HAP-1 (cell line): ENCODE measurements at regions not wholly inside any gene's neighbourhood (a gene's known extent, or its start where the extent isn't known, plus 50 kb on each side); places are given as distances from the start of the nearest gene placed in this dataset.

Experiments used
- DNase-seq, 2 experiments: peaks; one replicate each; pipeline ENCODE4 v3.0.0-alpha.2; 2016 to 2020; ENCODE audit warnings: low spot score in 2 of 2
- H3K27me3 ChIP-seq: fragments of 250-450 bp; sonication (Bioruptor Pico); 2 replicates; pipeline ENCODE4 v1.5.1; 2020; ENCODE audit warnings: low read depth, mild to moderate bottlenecking, moderate library complexity
- H3K36me3 ChIP-seq: fragments of 250-450 bp; sonication (Bioruptor Pico); replicated peaks from 2 replicates; pipeline ENCODE4 v1.5.1; 2020; ENCODE audit warnings: mild to moderate bottlenecking
- H3K4me1 ChIP-seq: fragments of 250-450 bp; sonication (Bioruptor Pico); 2 replicates; pipeline ENCODE4 v1.5.1; 2020; ENCODE audit warnings: mild to moderate bottlenecking
- H3K4me3 ChIP-seq: fragments of 250-450 bp; sonication (Bioruptor Pico); 2 replicates; pipeline ENCODE4 v1.5.1; 2020; ENCODE audit warnings: mild to moderate bottlenecking, moderate library complexity
- H3K9me3 ChIP-seq: fragments of 250-450 bp; sonication (Bioruptor Pico); 2 replicates; pipeline ENCODE4 v1.5.1; 2020; ENCODE audit warnings: mild to moderate bottlenecking, moderate library complexity
- in situ Hi-C: fragments of 300-500 bp; cut with MboI; formaldehyde crosslinking; loops from 3 replicates; pipeline ENCODE4 v1.14.3; 2020; ENCODE audit warnings: low sequenced_read_pairs, inconsistent platforms, mixed read lengths

DNA sequence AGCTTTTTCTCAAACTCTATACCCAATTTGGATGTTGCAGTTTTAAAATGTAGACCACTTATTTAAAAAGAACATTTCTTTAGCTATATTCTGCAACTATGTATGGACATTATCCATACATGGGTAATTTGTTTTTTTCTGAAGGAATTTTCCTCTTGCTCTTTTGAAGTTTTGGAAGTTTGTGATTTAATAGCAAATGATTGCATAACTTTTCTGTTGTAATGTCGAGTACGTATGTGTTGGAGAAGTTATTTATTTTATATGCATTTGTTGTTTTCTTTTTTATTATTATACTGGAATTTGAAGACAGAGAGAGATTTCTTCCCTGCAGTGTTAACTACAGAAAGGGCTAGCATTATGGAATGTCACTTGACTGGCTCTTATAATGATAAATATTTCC is 207.7 kb upstream of the FANCL start:
- Histone ChIP-seq H3K9me3 (no peaks in the 10 kb centered on the region), H3K4me1 (peaks cover 3% of the 10 kb centered on the region; the same call in 1 of the 2 replicates), H3K4me3 (no peak overlapping the region), H3K36me3 (no peaks in the 10 kb centered on the region), H3K27me3 (no peaks in the 10 kb centered on the region)
- DNase-seq, result no peak
- in situ Hi-C loops, result no loop called here

- in situ Hi-C loops, result no loop called here
These were observed 207.0 kb upstream of the FANCL start for GRCh38 chr2:58448065-58448507.

GRCh38 chr2:58447586-58447985 is 206.5 kb upstream of the FANCL start:
- DNase-seq, result no peak
- no peaks in the 10 kb centered on the region for H3K36me3 ChIP-seq
- no peak overlapping the region for H3K4me3 ChIP-seq
- H3K4me1 ChIP-seq, result peaks cover 3% of the 10 kb centered on the region; the same call in 1 of the 2 replicates
- no peaks in the 10 kb centered on the region for H3K27me3 ChIP-seq
- H3K9me3 ChIP-seq, result no peaks in the 10 kb centered on the region
- in situ Hi-C loops, result no loop called here

More at GRCh38 chr2:58448065-58448507, 207.0 kb upstream of the FANCL start:
- Histone ChIP-seq H3K9me3 (no peaks in the 10 kb centered on the region), H3K4me3 (no peak overlapping the region), H3K36me3 (no peaks in the 10 kb centered on the region), H3K27me3 (no peaks in the 10 kb centered on the region), H3K4me1 (peaks cover 3% of the 10 kb centered on the region; the same call in 1 of the 2 replicates)
- peak; percentile 51 to 73 for DNase-seq

DNA sequence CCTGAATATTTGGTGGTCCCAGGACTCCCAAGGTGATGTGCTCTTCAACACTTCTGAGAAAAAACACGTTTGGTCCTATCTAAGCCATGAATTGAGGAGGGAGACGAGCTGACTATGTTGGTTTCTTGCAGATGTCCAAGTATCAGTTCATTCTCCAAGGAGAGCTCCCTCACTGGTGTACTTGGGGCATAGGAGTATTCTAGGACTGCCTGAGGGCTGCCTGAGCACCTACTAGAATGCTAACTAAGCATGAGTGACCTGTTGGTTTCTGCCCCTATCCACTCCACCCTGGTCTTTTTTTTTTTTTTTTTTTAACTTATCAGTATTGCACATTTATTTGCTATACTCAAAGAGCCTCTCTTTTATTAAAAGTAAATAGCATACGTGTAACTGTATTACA is 200.5 kb upstream of the FANCL start:
- in situ Hi-C loops, result no loop called here
- H3K36me3 ChIP-seq, result no peaks in the 10 kb centered on the region
- no peak for DNase-seq
- no peaks in the 10 kb centered on the region for H3K4me1 ChIP-seq
- H3K4me3 ChIP-seq, result no peak overlapping the region
- no peaks in the 10 kb centered on the region for H3K27me3 ChIP-seq
- no peaks in the 10 kb centered on the region for H3K9me3 ChIP-seq

GRCh38 chr2:58436872-58437271 is 195.7 kb upstream of the FANCL start:
- no peaks in the 10 kb centered on the region for H3K4me1 ChIP-seq
- H3K9me3 ChIP-seq, result no peaks in the 10 kb centered on the region
- no peak for DNase-seq
- in situ Hi-C loops, result no loop called here
- H3K36me3 ChIP-seq, result no peaks in the 10 kb centered on the region
- H3K4me3 ChIP-seq, result no peak overlapping the region
- no peaks in the 10 kb centered on the region for H3K27me3 ChIP-seq

DNA sequence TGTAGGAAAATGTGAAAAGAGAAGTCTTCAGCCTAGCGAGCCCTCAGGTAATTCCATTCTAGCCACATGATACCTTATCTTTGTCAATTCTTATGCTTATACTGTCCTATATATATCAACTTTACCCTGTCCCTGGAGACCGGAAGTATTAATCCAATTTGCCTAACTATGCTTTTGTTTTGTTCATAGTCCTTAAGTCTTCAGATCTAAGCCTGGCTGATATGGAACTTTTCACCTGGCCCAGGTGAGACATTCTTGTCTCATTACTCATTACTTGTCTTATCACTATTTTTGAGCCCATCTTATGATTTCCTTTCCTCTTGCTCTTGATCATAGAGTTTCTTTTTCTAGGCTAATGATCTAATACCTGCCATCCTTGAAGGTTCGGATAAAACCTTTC is 194.1 kb upstream of the FANCL start:
- no peaks in the 10 kb centered on the region for H3K36me3 ChIP-seq
- in situ Hi-C loops, result no loop called here

GRCh38 chr2:58434692-58435091 is 193.6 kb upstream of the FANCL start:
- DNase-seq, result no peak
- Histone ChIP-seq H3K36me3 (no peaks in the 10 kb centered on the region), H3K4me3 (no peak overlapping the region), H3K9me3 (no peaks in the 10 kb centered on the region), H3K4me1 (no peaks in the 10 kb centered on the region), H3K27me3 (no peaks in the 10 kb centered on the region)
- in situ Hi-C loops, result no loop called here

More for the DNA sequence above, 194.1 kb upstream of the FANCL start:
- Histone ChIP-seq H3K27me3 (no peaks in the 10 kb centered on the region), H3K4me1 (no peaks in the 10 kb centered on the region), H3K4me3 (no peak overlapping the region), H3K9me3 (no peaks in the 10 kb centered on the region)
- DNase-seq, result no peak

DNA sequence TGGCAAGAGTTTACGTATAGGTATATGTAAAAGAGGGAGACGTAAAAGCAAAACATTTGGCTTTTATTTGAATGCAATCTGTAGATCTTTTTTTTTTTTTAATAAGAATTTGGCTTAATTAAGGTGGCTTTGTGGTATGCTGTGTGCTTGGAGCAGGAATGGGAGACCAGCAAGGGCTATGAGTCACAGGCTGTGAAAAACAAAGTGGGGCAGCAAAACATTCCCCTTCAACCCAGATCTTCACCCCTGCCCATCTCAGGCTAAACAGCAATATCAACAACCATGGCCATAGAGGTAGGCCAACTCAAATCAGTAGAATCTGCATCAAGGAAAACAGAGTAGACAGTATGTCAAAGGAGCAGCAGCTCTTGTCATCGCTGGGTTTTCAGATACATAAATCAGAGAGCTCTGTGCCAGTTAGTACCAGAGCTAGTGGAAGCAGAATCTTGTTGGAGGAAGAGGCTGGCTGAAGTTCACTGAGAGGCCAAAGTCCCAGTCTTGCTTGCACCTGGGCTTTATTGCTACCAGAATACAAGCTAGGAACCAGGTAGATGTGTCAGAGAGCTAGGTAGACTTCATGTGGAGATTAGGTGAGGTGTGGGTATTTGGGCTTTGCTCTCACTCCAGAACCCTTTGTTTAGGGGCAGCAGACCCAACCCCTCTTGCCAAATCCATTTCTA is 191.5 kb upstream of the FANCL start:
- DNase-seq, result no peak
- in situ Hi-C loops, result no loop called here

DNA sequence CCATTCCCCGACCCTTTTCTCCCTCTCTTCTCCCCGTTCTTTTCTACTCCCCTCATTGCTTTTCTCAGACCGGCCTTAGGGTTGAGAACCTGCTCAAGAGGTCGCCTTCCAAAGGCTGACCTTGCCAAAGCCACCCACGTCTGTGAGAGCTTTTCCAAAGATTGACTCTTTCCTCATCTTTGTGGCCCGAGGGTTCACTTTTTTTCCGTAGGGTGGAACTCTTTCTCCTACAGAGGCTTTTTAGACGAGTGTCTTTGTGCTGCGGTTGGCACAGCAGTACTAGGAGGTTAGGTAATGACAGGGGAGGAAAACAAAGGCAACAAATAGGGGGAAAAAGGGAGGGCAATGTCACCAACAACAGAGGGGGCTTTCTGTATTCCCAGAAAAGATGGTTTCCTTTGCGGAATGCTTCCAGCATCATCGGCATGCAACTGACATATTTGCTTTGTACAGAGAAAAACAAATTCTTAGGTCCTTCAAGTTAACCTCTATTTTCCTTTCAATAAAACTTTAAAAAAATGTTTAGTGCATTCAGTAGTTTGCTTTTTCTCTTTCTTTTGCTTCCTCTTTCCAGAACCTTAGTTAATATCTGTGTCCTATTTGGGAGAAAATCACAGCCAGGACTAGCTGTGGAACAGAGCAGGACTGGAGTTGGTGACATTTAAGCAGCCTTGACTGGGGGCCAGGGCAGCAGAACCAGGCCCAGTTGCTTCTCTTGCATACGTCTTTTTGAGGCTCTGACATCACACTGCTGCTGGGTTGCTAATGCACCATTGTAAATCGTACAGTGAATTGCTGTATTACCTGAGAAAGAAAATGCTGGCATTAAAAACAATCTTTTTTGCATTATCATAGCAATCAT is 188.1 kb upstream of the FANCL start:
- no peaks in the 10 kb centered on the region for H3K36me3 ChIP-seq
- no peak for DNase-seq
- H3K4me3 ChIP-seq, result peak overlapping the region; percentile 22
- peaks cover 6% of the 10 kb centered on the region; the same call in 1 of the 2 replicates for H3K4me1 ChIP-seq
- H3K27me3 ChIP-seq, result no peaks in the 10 kb centered on the region
- in situ Hi-C loops, result no loop called here
- H3K9me3 ChIP-seq, result no peaks in the 10 kb centered on the region

More for the DNA sequence above, 191.5 kb upstream of the FANCL start:
- Histone ChIP-seq H3K4me1 (no peaks in the 10 kb centered on the region), H3K4me3 (no peak overlapping the region), H3K36me3 (no peaks in the 10 kb centered on the region), H3K9me3 (no peaks in the 10 kb centered on the region), H3K27me3 (no peaks in the 10 kb centered on the region)

- no peaks in the 10 kb centered on the region for H3K9me3 ChIP-seq
- H3K27me3 ChIP-seq, result 0 out of 2 replicates have a peak, but pooled peaks cover 5% of the 10 kb centered on the region
- peak overlapping the region; percentile 47 for H3K4me3 ChIP-seq
- in situ Hi-C loops, result no loop called here
- peaks cover 6% of the 10 kb centered on the region; the same call in 1 of the 2 replicates for H3K4me1 ChIP-seq
- peak; percentile 42 to 58 for DNase-seq
- H3K36me3 ChIP-seq, result no peaks in the 10 kb centered on the region
These were observed 187.2 kb upstream of the FANCL start for GRCh38 chr2:58428096-58429013.

DNA sequence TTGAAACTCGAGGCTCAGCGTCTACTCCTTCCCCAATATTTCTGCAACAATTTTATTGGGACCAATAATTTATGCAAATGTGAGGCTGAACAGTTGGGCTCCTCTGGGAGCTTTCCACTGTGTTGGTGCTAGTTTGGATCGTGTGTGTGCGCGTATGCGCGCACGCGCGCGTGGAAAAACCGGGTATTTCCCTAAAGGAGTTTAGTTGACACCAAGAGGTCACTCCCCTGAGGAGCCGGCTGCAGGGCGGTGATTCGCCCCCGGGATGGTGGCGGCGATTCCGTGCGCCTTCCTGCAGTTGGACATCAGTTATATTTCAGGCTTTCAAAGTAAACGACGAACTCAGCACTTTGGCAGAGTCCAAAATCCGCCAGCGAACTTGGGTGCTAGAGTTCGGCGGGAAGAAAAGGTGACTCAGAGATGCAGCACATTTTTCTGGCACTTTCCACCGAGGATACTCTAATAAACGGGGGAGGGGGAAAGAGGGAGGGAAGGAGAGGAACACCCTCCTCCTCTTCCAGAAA is 186.5 kb upstream of the FANCL start:
- peak overlapping the region; percentile 47 for H3K4me3 ChIP-seq
- in situ Hi-C loops, result no loop called here
- H3K9me3 ChIP-seq, result no peaks in the 10 kb centered on the region
- no peaks in the 10 kb centered on the region for H3K36me3 ChIP-seq
- peak in 1 of 2 experiments; percentile 54 for DNase-seq
- peaks cover 5% of the 10 kb centered on the region for H3K27me3 ChIP-seq
- H3K4me1 ChIP-seq, result peaks cover 6% of the 10 kb centered on the region; the same call in 1 of the 2 replicates

- DNase-seq, result no peak
- H3K27me3 ChIP-seq, result peaks cover 18% of the 10 kb centered on the region
- H3K36me3 ChIP-seq, result no peaks in the 10 kb centered on the region
- in situ Hi-C loops, result no loop called here
- no peak overlapping the region for H3K4me3 ChIP-seq
- H3K9me3 ChIP-seq, result no peaks in the 10 kb centered on the region
- peaks cover 6% of the 10 kb centered on the region; the same call in 1 of the 2 replicates for H3K4me1 ChIP-seq
These were observed 184.2 kb upstream of the FANCL start for GRCh38 chr2:58425368-58425767.

DNA sequence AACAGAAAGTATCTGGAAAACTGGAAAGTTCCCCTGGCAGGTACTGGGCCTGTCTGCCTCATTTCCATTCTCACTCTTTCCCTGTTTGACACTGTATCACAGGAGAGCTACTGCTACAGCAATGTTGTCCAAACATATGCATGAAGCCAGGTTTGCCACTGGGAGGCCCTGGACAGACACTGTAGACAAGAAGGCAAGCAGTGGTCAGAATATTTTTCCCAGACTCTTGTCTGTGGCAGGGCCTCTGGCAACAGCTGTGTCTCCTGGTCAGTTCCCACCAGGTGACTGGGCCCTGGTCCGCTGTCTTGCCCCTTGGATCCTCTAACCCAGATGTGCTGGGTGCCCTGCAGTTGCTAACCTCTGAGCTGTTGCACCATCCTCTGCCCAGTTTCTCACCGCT is 178.9 kb upstream of the FANCL start:
- no peaks in the 10 kb centered on the region for H3K9me3 ChIP-seq
- H3K27me3 ChIP-seq, result peaks cover 18% of the 10 kb centered on the region
- no peak overlapping the region for H3K4me3 ChIP-seq
- H3K4me1 ChIP-seq, result no peaks in the 10 kb centered on the region
- in situ Hi-C loops, result no loop called here
- H3K36me3 ChIP-seq, result no peaks in the 10 kb centered on the region
- DNase-seq, result no peak
